WTC11 (cell line): ENCODE measurements at regions not wholly inside any gene's neighbourhood (a gene's known extent, or its start where the extent isn't known, plus 50 kb on each side); places are given as distances from the start of the nearest gene placed in this dataset.

Experiments
- CBFB ChIP-seq: sonication (generic); formaldehyde crosslinking; IDR thresholded peaks from 2 replicates; pipeline ENCODE4 v1.8.1; 2022; ENCODE audit warnings: mild to moderate bottlenecking, low read depth, missing genetic modification reagents
- CREM ChIP-seq: sonication (generic); formaldehyde crosslinking; IDR thresholded peaks from 2 replicates; pipeline ENCODE4 v1.8.1; 2022; ENCODE audit warnings: mild to moderate bottlenecking, missing genetic modification reagents, moderate library complexity
- ESRRA ChIP-seq: sonication (generic); formaldehyde crosslinking; IDR thresholded peaks from 2 replicates; pipeline ENCODE4 v1.8.1; 2022; ENCODE audit warnings: mild to moderate bottlenecking, missing genetic modification reagents, borderline replicate concordance
- NFYB ChIP-seq: sonication (generic); formaldehyde crosslinking; conservative IDR thresholded peaks from 2 replicates; pipeline ENCODE4 v1.8.0; 2022; ENCODE audit warnings: low read depth, missing genetic modification reagents
- SMAD4 ChIP-seq: sonication (generic); formaldehyde crosslinking; IDR thresholded peaks from 2 replicates; pipeline ENCODE4 v1.8.0; 2022; ENCODE audit warnings: mild to moderate bottlenecking, missing genetic modification reagents
- TF ChIP-seq, protein P1 (sequence below): fragments of 200-600 bp; IDR thresholded peaks from 2 replicates; pipeline ENCODE4 v1.8.0; 2022; ENCODE audit warnings: antibody characterized with exemption
- TF ChIP-seq, protein P2 (sequence below): sonication (generic); formaldehyde crosslinking; IDR thresholded peaks from 2 replicates; pipeline ENCODE4 v1.8.1; 2022; ENCODE audit warnings: low read depth, mild to moderate bottlenecking, moderate library complexity, missing genetic modification reagents, borderline replicate concordance

DNA sequence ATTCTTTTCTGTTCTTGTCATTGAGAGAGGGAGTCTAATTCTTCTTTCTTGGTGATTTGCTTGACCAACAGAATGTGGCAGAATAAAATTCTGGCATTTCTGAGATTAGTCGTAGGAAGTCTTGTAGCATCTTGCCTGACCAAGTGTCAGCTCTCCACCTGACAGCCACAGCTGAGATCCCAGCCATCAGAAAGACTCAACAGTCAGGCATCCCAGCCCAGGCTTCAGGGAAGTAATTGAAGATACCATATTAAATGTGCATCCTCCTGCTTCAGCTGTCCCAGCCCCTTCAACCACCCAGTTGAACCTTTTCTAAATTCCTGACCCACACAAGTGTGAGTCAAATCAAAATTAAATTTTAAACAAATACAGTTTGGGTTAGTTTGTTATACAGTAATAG is 208.3 kb downstream of the PIK3C3 start:
- TF ChIP-seq, protein P1, sequence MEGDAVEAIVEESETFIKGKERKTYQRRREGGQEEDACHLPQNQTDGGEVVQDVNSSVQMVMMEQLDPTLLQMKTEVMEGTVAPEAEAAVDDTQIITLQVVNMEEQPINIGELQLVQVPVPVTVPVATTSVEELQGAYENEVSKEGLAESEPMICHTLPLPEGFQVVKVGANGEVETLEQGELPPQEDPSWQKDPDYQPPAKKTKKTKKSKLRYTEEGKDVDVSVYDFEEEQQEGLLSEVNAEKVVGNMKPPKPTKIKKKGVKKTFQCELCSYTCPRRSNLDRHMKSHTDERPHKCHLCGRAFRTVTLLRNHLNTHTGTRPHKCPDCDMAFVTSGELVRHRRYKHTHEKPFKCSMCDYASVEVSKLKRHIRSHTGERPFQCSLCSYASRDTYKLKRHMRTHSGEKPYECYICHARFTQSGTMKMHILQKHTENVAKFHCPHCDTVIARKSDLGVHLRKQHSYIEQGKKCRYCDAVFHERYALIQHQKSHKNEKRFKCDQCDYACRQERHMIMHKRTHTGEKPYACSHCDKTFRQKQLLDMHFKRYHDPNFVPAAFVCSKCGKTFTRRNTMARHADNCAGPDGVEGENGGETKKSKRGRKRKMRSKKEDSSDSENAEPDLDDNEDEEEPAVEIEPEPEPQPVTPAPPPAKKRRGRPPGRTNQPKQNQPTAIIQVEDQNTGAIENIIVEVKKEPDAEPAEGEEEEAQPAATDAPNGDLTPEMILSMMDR = no peak
- TF ChIP-seq SMAD4 (CRISPR knock-in tag) (no peak), CBFB (CRISPR knock-in tag) (no peak), ESRRA (CRISPR knock-in tag) (no peak), NFYB (CRISPR knock-in tag) (no peak), CREM (CRISPR knock-in tag) (no peak)
- TF ChIP-seq, protein P2, sequence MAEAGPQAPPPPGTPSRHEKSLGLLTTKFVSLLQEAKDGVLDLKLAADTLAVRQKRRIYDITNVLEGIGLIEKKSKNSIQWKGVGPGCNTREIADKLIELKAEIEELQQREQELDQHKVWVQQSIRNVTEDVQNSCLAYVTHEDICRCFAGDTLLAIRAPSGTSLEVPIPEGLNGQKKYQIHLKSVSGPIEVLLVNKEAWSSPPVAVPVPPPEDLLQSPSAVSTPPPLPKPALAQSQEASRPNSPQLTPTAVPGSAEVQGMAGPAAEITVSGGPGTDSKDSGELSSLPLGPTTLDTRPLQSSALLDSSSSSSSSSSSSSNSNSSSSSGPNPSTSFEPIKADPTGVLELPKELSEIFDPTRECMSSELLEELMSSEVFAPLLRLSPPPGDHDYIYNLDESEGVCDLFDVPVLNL (CRISPR knock-in tag) = no peak
